Activated B cell treated with CpG ODN at 0.5 μM for 24 hours (primary cell): ENCODE measurements at regions not wholly inside any gene's neighbourhood (a gene's known extent, or its start where the extent isn't known, plus 50 kb on each side); places are given as distances from the start of the nearest gene placed in this dataset.
"Not testable (repeated sequence)": the region's sequence is repeated elsewhere in the genome, so short reads cannot be mapped to it uniquely, and the experiment has no call there.

Experiments
- ATAC-seq: fragments of 200-7000 bp; cut with Tn5 transposase; one replicate; pipeline ENCODE4 v1.10.0; 2021; ENCODE audit warnings: low read depth, mild to moderate bottlenecking, moderate library complexity
- CTCF ChIA-PET: fragments of 350-600 bp; sonication (Branson Sonifier 250); formaldehyde crosslinking; loops from one replicate; lab custom pipeline; 2021; ENCODE audit warnings: antibody characterized with exemption; lab: Charles Lee
- POLR2A ChIA-PET: fragments of 350-600 bp; sonication (Branson Sonifier 250); formaldehyde crosslinking; loops from one replicate; lab custom pipeline; 2021; ENCODE audit warnings: antibody characterized with exemption; lab: Charles Lee
- DNase-seq: peaks from one replicate; pipeline ENCODE4 v3.0.0; 2022
- H3K27ac Mint-ChIP-seq: one replicate; pipeline ENCODE4 v1.8.0; 2020; ENCODE audit warnings: mixed read lengths
- H3K27me3 Mint-ChIP-seq: one replicate; pipeline ENCODE4 v1.8.0; 2021; ENCODE audit warnings: mixed read lengths
- H3K36me3 Mint-ChIP-seq: one replicate; pipeline ENCODE4 v1.8.0; 2021; ENCODE audit warnings: low read depth, mixed read lengths
- H3K4me1 Mint-ChIP-seq: one replicate; pipeline ENCODE4 v1.8.0; 2021; ENCODE audit warnings: mixed read lengths
- H3K4me3 Mint-ChIP-seq: one replicate; pipeline ENCODE4 v1.8.0; 2020; ENCODE audit warnings: mild to moderate bottlenecking, mixed read lengths
- H3K9me3 Mint-ChIP-seq: one replicate; pipeline ENCODE4 v1.8.0; 2020; ENCODE audit warnings: mixed read lengths
- intact Hi-C: fragments of 100-400 bp; cut with micrococcal nuclease; formaldehyde crosslinking; loops from one replicate; pipeline ENCODE4 v1.15.1; 2024
- TF ChIP-seq, protein P1 (sequence below): fragments of 200-600 bp; IDR thresholded peaks from one replicate; pipeline ENCODE4 v1.8.0; 2022; ENCODE audit warnings: antibody characterized with exemption, mild to moderate bottlenecking

DNA sequence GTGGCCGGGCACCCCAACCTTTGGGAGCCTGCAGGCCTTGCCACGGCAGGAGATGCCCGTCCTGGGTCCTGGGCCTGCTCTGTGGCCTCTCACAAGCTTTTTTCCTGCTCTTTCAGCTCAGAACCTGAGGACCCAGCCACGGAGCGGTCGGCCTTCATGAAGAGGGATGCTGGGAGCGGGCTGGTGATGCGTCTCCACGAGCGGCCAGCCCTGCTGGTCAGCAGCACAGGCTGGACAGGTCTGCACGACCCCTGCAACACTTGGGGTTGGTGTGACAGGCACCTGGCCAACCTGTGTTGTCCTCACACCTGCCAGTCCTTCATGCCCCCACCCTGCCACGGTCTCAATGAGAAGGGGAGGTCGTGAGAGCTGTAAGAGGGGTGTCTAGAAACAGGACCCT lies 170.0 kb downstream of the ADRA2C start:
- Mint-ChIP-seq H3K36me3 (no peaks in the 10 kb centered on the region), H3K9me3 (no peaks in the 10 kb centered on the region), H3K4me3 (no peak overlapping the region), H3K27ac (no peak overlapping the region), H3K4me1 (no peaks in the 10 kb centered on the region), H3K27me3 (peaks cover 4% of the 10 kb centered on the region)
- intact Hi-C loops = no loop called here
- CTCF ChIA-PET = no interaction called here
- DNase-seq (no peak), ATAC-seq (no peak)
- TF ChIP-seq, protein P1, sequence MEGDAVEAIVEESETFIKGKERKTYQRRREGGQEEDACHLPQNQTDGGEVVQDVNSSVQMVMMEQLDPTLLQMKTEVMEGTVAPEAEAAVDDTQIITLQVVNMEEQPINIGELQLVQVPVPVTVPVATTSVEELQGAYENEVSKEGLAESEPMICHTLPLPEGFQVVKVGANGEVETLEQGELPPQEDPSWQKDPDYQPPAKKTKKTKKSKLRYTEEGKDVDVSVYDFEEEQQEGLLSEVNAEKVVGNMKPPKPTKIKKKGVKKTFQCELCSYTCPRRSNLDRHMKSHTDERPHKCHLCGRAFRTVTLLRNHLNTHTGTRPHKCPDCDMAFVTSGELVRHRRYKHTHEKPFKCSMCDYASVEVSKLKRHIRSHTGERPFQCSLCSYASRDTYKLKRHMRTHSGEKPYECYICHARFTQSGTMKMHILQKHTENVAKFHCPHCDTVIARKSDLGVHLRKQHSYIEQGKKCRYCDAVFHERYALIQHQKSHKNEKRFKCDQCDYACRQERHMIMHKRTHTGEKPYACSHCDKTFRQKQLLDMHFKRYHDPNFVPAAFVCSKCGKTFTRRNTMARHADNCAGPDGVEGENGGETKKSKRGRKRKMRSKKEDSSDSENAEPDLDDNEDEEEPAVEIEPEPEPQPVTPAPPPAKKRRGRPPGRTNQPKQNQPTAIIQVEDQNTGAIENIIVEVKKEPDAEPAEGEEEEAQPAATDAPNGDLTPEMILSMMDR = no peak
- POLR2A ChIA-PET = no interaction called here

DNA sequence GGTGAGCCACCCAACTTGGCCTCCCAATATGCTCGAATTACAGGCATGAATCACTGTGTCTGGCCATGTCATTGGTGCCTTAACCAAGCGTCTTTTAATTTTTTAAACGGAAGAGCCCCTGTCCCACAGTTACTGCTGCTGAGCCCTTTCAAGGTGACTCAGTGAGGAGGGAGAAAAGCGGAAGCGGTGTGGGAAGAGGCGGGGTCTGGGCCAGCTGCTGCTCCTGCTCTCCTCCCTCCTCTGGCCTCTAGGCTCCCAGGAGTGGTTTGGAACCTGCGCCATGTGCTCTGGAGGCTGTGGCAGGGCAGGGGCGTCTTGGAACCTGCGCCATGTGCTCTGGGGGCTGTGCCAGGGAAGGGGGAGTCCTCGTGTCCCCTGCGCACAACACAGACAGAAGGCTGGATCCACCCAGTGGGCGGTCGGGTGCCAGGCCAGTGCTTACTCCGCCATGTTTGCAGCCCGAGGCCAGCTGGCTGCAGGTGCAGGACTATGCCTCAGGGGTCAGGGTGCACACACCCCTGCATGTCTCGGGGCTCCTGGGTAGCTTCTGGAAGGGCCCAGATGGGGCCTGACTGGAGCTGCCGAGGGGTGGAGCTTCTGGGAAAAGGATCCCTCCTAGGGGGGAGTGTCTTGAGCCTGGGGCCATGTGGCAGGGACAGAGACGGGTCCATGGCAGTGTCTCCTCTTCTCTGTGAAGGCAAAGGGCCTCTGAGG lies 171.8 kb downstream of the ADRA2C start:
- H3K27me3 Mint-ChIP-seq, H3K4me3 Mint-ChIP-seq, CTCF ChIA-PET, DNase-seq, H3K4me1 Mint-ChIP-seq, POLR2A ChIA-PET, H3K36me3 Mint-ChIP-seq, ATAC-seq, H3K9me3 Mint-ChIP-seq, H3K27ac Mint-ChIP-seq, intact Hi-C loops: not testable (repeated sequence)

DNA sequence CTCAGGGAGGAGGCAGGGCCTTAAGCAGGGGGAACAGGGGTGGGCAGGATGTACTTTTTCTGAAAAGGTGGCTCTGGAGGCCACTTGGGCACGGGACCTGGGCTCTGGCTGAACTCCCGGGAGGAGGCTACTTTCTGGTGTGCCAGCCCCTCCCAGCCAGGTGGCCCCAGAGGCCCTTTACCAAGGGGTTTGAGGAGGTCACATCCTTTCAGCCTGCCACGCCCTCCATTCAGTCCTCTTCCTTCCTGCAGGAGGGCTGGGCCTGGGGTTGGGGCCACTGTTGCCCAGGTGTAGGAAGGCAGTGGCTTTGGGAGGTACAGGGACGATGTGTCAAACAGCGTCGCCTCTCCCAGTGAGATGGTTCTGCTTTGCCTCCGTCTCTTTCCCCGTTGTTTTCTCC lies 172.5 kb downstream of the ADRA2C start:
- H3K4me3 Mint-ChIP-seq, H3K27me3 Mint-ChIP-seq, H3K4me1 Mint-ChIP-seq, H3K9me3 Mint-ChIP-seq, intact Hi-C loops, H3K27ac Mint-ChIP-seq, DNase-seq, CTCF ChIA-PET, ATAC-seq, H3K36me3 Mint-ChIP-seq, POLR2A ChIA-PET: not testable (repeated sequence)

DNA sequence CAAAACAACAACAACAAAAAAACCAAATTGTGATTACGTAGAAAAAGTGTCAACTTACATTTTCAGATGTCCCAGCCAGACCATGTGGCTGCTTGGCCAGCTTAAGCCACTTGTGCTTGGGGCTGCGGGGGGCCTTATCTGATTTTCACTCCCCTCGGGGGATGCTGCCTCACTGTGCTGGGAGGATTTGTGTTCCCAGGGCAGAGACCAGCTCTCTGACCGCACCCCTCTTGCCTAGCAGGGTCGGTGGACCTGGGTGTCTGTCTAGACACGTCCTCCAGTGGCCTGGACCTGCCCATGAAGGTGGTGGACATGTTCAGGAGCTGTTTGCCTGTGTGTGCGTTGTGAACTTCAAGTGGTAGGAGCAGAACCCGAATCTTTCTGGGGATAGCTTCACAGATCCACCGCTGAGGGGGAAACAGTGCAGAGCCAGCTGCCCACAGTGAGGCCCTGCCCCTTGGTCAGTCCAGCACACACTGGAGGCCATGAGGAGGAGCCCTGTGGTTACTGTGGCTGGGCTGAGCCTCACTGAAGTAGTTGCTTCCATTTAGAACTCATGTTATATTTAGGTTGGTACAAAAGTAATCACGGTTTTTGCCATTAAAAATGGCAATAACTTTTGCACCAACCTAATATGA lies 173.9 kb downstream of the ADRA2C start:
- intact Hi-C loops, POLR2A ChIA-PET, ATAC-seq, H3K27ac Mint-ChIP-seq, H3K4me3 Mint-ChIP-seq, H3K27me3 Mint-ChIP-seq, DNase-seq, H3K4me1 Mint-ChIP-seq, CTCF ChIA-PET, H3K36me3 Mint-ChIP-seq, H3K9me3 Mint-ChIP-seq: not testable (repeated sequence)

DNA sequence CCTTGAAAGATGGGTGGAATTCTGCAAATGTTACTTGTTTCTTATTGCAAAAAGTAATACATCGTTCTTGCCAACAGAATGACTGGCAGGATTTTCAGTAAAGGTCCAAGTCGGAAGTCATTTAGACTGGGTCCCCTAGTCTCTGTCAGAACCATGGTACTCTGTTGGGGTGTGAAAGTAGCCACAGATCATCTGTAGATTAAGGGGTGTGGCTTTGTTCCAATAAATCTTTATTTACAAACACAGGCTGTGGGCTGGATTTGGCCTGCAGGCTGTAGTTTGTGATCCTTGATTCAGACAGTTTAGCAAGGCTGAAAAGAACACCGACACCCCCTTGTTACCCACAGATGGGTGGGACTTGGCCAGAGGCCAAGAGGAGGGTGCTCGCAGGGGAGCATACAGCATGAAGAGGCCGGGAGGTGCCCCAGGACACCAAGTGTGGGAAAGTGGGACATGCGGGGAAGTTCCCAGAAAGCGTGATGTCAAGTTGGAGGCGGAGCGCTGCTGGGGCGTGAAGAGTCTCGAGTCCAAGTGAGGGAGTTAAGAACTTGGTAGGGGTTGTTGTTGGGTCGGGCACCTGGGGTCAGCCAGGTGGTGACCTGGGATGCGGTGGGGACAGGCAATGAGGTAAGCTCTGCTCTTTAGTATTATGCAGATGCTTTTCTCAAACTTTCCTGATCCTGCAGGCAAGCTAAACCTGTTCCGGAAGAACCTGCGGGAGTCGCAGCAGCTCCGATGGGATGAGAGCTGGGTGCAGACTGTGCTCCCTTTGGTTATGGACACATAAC lies 175.7 kb downstream of the ADRA2C start:
- POLR2A ChIA-PET, ATAC-seq, H3K36me3 Mint-ChIP-seq, H3K9me3 Mint-ChIP-seq, CTCF ChIA-PET, H3K27me3 Mint-ChIP-seq, H3K27ac Mint-ChIP-seq, H3K4me1 Mint-ChIP-seq, intact Hi-C loops, DNase-seq, H3K4me3 Mint-ChIP-seq: not testable (repeated sequence)

DNA sequence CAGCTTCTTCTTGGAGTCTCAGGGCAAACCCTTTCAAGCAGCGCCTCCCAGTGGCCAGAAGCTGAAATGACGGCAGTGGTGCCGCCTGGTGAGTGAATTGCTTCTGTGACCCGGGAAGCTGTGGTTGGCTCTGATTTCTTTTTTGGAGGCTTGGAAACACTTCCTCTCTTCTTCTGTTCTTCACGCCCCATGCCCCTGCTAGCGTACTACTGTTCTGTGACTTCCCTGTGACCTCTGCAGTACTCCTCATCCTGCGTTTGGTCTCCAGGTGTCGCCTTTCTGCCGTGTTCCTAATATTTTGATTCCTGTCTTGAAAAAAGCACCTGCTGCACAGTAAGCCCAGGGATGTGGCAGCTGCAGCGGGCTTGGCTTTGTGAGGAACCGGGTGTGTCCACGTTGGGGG lies 176.4 kb downstream of the ADRA2C start:
- intact Hi-C loops = not testable (repeated sequence)

DNA sequence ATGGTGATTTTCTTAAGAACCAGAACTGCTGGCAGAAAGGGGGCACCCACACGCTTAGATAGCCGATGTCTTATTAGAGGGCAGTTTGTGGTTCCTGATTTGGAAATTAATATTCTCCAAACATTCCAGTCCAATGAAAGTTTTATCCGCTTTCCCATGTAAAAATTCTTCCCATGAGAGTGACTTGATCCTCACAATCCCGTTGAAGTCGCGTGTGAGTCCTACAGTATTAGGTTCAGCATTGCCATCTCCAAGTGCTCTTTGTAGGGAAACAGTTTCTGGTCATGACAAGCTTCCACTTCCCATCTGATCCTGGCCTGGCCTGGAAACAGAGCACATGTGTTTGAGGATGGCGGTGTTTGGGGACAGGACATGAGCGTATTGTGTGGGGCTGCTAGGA lies 176.9 kb downstream of the ADRA2C start:
- ATAC-seq, POLR2A ChIA-PET, DNase-seq, H3K27me3 Mint-ChIP-seq, H3K27ac Mint-ChIP-seq, CTCF ChIA-PET, H3K4me3 Mint-ChIP-seq, intact Hi-C loops, H3K9me3 Mint-ChIP-seq, H3K4me1 Mint-ChIP-seq: not testable (repeated sequence)
- H3K36me3 Mint-ChIP-seq = peaks cover 12% of the 10 kb centered on the region

More for the DNA sequence above, 176.4 kb downstream of the ADRA2C start:
- CTCF ChIA-PET, H3K27ac Mint-ChIP-seq, H3K36me3 Mint-ChIP-seq, H3K4me1 Mint-ChIP-seq, H3K9me3 Mint-ChIP-seq, H3K27me3 Mint-ChIP-seq, POLR2A ChIA-PET, H3K4me3 Mint-ChIP-seq, ATAC-seq: not testable (repeated sequence)
- DNase-seq = peak; percentile 35
